ENCODE measurements at regions not wholly inside any gene's neighbourhood (a gene's known extent, or its start where the extent isn't known, plus 50 kb on each side); places are given as distances from the start of the nearest gene placed in this dataset.

- TF ChIP-seq, protein P1, sequence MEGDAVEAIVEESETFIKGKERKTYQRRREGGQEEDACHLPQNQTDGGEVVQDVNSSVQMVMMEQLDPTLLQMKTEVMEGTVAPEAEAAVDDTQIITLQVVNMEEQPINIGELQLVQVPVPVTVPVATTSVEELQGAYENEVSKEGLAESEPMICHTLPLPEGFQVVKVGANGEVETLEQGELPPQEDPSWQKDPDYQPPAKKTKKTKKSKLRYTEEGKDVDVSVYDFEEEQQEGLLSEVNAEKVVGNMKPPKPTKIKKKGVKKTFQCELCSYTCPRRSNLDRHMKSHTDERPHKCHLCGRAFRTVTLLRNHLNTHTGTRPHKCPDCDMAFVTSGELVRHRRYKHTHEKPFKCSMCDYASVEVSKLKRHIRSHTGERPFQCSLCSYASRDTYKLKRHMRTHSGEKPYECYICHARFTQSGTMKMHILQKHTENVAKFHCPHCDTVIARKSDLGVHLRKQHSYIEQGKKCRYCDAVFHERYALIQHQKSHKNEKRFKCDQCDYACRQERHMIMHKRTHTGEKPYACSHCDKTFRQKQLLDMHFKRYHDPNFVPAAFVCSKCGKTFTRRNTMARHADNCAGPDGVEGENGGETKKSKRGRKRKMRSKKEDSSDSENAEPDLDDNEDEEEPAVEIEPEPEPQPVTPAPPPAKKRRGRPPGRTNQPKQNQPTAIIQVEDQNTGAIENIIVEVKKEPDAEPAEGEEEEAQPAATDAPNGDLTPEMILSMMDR (conservative IDR thresholded peaks at IDR 0.05): peak; percentile 17; the same call in 1 of the 2 replicates
- TF ChIP-seq ZFX (IDR thresholded peaks at IDR 0.05): no peak
- H3K27ac ChIP-seq: no peak overlapping the region
Observed at GRCh38 chr3:111277226-111277625, 205.6 kb downstream of the NECTIN3 start.

DNA sequence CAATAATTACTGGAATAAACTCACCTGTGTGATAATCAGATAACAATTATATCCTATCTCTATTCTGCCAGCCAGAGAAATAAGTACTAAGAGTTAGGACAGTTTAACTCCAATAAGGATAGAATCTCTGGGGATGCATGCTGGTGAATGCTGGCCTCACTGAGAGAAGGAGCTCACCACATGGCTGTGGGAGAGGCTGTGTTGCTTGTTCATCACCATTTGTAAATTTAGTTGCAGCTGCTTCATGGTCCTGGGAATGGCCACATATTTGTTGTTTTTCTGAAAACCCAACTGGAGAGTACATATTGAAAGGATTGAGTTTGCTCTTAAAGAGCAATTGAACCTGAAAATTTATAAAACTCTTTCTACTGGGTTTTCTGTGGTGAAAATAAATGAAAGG is 207.3 kb downstream of the NECTIN3 start:
- H3K27ac ChIP-seq: no peak overlapping the region
- TF ChIP-seq ZFX (IDR thresholded peaks at IDR 0.05): no peak
- TF ChIP-seq, protein P1 (conservative IDR thresholded peaks at IDR 0.05): no peak

DNA sequence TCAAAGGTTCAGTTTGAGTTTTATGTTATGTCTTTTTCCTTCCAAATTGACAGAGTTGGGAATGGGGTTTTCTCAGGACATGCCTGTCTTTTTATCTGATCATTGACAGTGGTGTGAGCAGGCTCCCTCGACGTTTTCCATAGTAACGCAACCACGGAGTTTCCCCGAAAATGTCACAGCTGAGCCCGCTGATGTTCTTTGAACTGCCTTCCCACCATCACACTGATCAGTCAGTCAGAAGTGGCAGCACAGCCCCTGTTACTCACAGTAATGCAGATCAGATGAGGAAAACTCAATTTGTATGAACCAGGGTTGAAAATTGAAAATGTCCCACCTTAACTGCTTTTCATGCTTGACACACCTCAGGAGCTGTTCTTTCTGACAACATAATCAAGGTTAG is 210.4 kb downstream of the NECTIN3 start:
- H3K27ac ChIP-seq: no peak overlapping the region
- no peak for TF ChIP-seq ZFX (IDR thresholded peaks at IDR 0.05)

DNA sequence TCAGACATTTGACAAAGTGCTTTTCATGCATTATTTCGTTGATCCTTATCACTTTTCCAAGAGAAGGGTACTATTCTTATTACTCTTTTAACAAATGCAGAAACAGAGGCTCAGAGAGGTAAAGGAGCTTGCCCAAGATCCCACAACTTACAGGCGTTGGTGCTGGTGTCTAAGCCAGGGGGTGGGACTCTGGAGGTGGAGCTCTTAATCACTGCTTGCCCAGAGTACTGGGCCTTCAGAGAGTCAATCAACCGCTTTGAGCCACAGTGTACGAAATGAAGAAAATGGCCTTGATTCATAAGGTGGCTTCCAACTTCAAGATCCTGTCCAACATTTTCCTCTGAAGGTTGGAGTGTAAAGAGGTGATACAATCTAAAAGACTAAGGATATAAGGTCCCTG is 211.5 kb downstream of the NECTIN3 start:
- no peak for TF ChIP-seq ZFX (IDR thresholded peaks at IDR 0.05)
- TF ChIP-seq, protein P1 (conservative IDR thresholded peaks at IDR 0.05): no peak
- H3K27ac ChIP-seq: no peak overlapping the region

DNA sequence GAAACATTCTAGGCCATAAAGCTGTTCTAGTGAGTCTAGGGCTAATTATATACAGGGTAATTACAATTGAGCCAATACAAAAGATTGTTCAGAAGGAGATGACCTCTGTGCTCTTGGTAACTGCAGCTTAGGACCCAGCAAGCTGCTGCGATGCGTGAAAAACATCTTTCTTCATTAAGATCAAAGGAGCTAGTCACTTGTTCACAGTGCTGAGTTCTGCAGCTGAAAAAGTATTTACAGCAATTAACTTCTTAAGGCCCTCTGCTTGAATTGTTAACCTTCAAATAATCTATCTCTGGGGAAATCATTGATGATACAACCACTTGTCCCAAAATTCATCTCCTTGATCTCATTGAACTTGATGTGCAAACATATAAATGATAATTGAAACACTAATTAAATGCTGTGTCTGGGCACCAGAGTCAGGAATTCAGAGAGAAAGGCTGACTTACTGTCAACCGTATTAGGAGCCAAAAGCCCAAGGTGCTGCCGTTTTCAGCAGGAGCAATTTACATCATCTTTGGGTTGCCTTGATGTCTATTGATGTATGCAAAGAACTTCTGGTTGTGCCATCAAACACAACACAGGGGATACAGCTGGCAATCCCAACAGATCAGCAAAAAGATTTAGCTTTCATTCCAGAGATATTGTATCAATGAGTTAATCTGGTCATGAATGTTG is 213.0 kb downstream of the NECTIN3 start:
- no peak overlapping the region for H3K27ac ChIP-seq
- no peak for TF ChIP-seq ZFX (IDR thresholded peaks at IDR 0.05)
- TF ChIP-seq, protein P1 (conservative IDR thresholded peaks at IDR 0.05): no peak

GRCh38 chr3:111285184-111285538 is 213.5 kb downstream of the NECTIN3 start:
- TF ChIP-seq, protein P1 (conservative IDR thresholded peaks at IDR 0.05): no peak
- TF ChIP-seq ZFX (IDR thresholded peaks at IDR 0.05): no peak
- no peak overlapping the region for H3K27ac ChIP-seq

DNA sequence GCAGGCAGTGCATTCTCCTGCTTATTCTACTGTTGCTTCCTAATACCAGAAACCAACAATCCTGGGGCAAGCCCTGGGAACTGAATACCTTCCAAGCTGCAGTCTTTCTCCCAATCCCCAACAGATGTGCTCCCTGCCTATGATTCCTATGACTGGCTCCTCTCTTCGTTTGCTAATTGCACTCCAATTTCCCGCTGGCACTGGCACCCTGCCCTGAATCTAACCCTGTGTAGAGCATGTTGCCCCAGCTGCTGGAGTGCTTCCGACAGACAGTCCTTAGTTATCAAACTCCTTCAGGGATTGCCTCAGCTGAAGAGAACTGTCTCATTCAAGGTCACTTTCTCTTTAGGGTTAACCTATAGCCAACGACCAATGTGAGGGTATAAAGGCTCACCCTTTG is 214.1 kb downstream of the NECTIN3 start:
- no peak for TF ChIP-seq ZFX (IDR thresholded peaks at IDR 0.05)
- TF ChIP-seq, protein P1 (conservative IDR thresholded peaks at IDR 0.05): no peak
- no peak overlapping the region for H3K27ac ChIP-seq

DNA sequence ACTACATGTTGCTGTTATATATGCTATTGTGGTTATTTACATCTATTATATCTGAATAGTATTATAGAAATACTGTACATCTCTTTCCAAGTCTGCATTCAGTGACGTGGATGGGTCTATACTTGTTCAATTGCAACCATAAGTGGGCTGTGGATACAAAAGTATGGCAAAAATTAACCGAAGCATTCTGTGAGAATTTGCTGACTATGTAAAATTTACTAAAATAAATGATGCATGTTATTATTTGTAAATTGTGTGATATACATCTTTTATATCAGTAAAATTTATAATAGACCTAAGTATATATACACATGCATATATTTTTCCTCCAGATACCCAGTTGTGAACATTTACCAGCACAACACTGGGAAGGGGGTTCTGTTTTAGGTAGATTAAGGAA is 215.1 kb downstream of the NECTIN3 start:
- TF ChIP-seq, protein P1 (conservative IDR thresholded peaks at IDR 0.05): no peak
- TF ChIP-seq ZFX (IDR thresholded peaks at IDR 0.05): no peak
- H3K27ac ChIP-seq: no peak overlapping the region
